Stomach (tissue), 4 donors: ENCODE measurements at regions not wholly inside any gene's neighbourhood (a gene's known extent, or its start where the extent isn't known, plus 50 kb on each side); places are given as distances from the start of the nearest gene placed in this dataset.

ENCODE experiments used
- CTCF ChIP-seq, 7 experiments: fragments of 450-650 bp in 4 of 7; fragments of 200-600 bp in 3 of 7; sonication (generic) in 3 of 7; IDR thresholded peaks; one replicate each; pipeline ENCODE4 v1.5.1; 2016 to 2019; ENCODE audit warnings: antibody characterized with exemption in 7 of 7, control low read depth in 2 of 7, mild to moderate bottlenecking in 1 of 7
- POLR2A ChIP-seq, 4 donors: fragments of 450-650 bp; IDR thresholded peaks; one replicate each; pipeline ENCODE4 v1.6.1; 2016; ENCODE audit warnings: antibody characterized with exemption in 4 of 4, control low read depth in 2 of 4, mild to moderate bottlenecking in 1 of 4, moderate library complexity in 1 of 4
- POLR2AphosphoS5 ChIP-seq, 3 donors: sonication (generic); formaldehyde crosslinking; IDR thresholded peaks; one replicate each; pipeline ENCODE4 v1.6.1; 2016; ENCODE audit warnings: antibody characterized with exemption in 3 of 3

GRCh38 chr3:181629711-181630110 is 82.0 kb upstream of the SOX2 start:
- TF ChIP-seq CTCF (IDR thresholded peaks at IDR 0.05) (no peak), POLR2A (IDR thresholded peaks at IDR 0.05) (no peak), POLR2AphosphoS5 (IDR thresholded peaks at IDR 0.05) (no peak)
